GM12878 (cell line): ENCODE measurements at regions not wholly inside any gene's neighbourhood (a gene's known extent, or its start where the extent isn't known, plus 50 kb on each side); places are given as distances from the start of the nearest gene placed in this dataset.

ENCODE experiments used
- ATAC-seq: fragments of 200-7000 bp; cut with Tn5 transposase; 3 replicates; pipeline ENCODE4 v1.9.1; 2020; ENCODE audit warnings: mild to moderate bottlenecking, moderate library complexity
- BruUV-seq: library from RNA; stranded (reverse); fragments of 400-500 nt; replicated peaks from 2 replicates; lab custom pipeline; 2021; lab: Mats Ljungman, UMichigan
- CTCF ChIA-PET: fragments of 300-600 bp; sonication (Branson Sonifier 250); formaldehyde crosslinking; extraction: SDS; loops from one replicate; lab custom pipeline; 2021; ENCODE audit warnings: inconsistent platforms; lab: Yijun Ruan, JAX
- POLR2A ChIA-PET: fragments of 350-600 bp; formaldehyde crosslinking; extraction: SDS; loops from one replicate; lab custom pipeline; 2021; ENCODE audit warnings: inconsistent platforms; lab: Charles Lee
- RAD21 ChIA-PET: fragments of 300-600 bp; sonication (Branson Sonifier 250); formaldehyde crosslinking; loops from one replicate; lab custom pipeline; 2023; ENCODE audit warnings: antibody characterized with exemption; ENCODE audit not compliant: unreplicated experiment; lab: Charles Lee
- SMC1A ChIA-PET: fragments of 300-600 bp; sonication (Branson Sonifier 250); formaldehyde crosslinking; loops from one replicate; lab custom pipeline; 2023; ENCODE audit not compliant: unreplicated experiment, uncharacterized antibody; lab: Charles Lee
- DNase-seq: peaks from one replicate; pipeline ENCODE4 v3.0.0-alpha.2; 2011; ENCODE audit warnings: low read depth, low spot score
- FAIRE-seq: peaks from 3 replicates; lab custom pipeline; 2011; peaks lifted over from hg19 to GRCh38; lab: Jason Lieb, UNC
- H2AFZ ChIP-seq: 2 replicates; pipeline ENCODE4 v1.6.0; 2011; ENCODE audit warnings: low read depth, low read length, control low read depth; ENCODE audit not compliant: control insufficient read depth
- H3K27ac ChIP-seq: 2 replicates; pipeline ENCODE4 v1.5.1; 2011; ENCODE audit warnings: control low read depth; ENCODE audit not compliant: control insufficient read depth, insufficient read depth
- H3K27me3 ChIP-seq, 2 experiments: replicated peaks in 1 of 2; 2 replicates each; pipeline versions ENCODE4 v1.6.0 to v1.6.1; 2011; ENCODE audit warnings: low read length in 1 of 2; ENCODE audit not compliant: control insufficient read depth in 2 of 2, insufficient read depth in 2 of 2
- H3K36me3 ChIP-seq, 2 experiments: 2 replicates each; pipeline ENCODE4 v1.5.1; 2011; ENCODE audit warnings: low read length in 1 of 2; ENCODE audit not compliant: control insufficient read depth in 2 of 2, insufficient read depth in 2 of 2
- H3K4me1 ChIP-seq: 2 replicates; pipeline ENCODE4 v1.6.1; 2011; ENCODE audit warnings: mild to moderate bottlenecking, low read length, moderate library complexity, mixed read lengths; ENCODE audit not compliant: control insufficient read depth, insufficient read depth
- H3K4me2 ChIP-seq: 2 replicates; pipeline ENCODE4 v1.6.0; 2011; ENCODE audit warnings: control low read depth; ENCODE audit not compliant: control insufficient read depth, insufficient read depth
- H3K4me3 ChIP-seq: fragments of 200-600 bp; sonication (generic); 2 replicates; pipeline ENCODE4 v1.5.1; 2016
- H3K79me2 ChIP-seq: 2 replicates; pipeline ENCODE4 v1.6.0; 2011; ENCODE audit warnings: low read length; ENCODE audit not compliant: control insufficient read depth, insufficient read depth
- H3K9ac ChIP-seq: 2 replicates; pipeline ENCODE4 v1.8.0; 2011; ENCODE audit warnings: low read length, control low read depth, mixed read lengths; ENCODE audit not compliant: control insufficient read depth, insufficient read depth
- H3K9me3 ChIP-seq: replicated peaks from 3 replicates; pipeline ENCODE4 v1.5.1; 2011; ENCODE audit warnings: mild to moderate bottlenecking, low read length; ENCODE audit not compliant: control insufficient read depth, insufficient read depth
- H4K20me1 ChIP-seq: 2 replicates; pipeline ENCODE4 v1.6.0; 2011; ENCODE audit not compliant: control insufficient read depth, insufficient read depth
- BCL11A ChIP-seq: IDR thresholded peaks from 2 replicates; pipeline ENCODE4 v1.6.1; 2011; ENCODE audit warnings: low read depth, low read length
- BMI1 ChIP-seq: fragments of 450-650 bp; IDR thresholded peaks from 2 replicates; pipeline ENCODE4 v1.6.1; 2016; ENCODE audit warnings: mild to moderate bottlenecking, moderate library complexity, borderline replicate concordance
- BRCA1 ChIP-seq: IDR thresholded peaks from 2 replicates; pipeline ENCODE4 v1.6.1; 2011; ENCODE audit warnings: low read depth, low read length, improper control_type of control experiment
- CBX3 ChIP-seq: fragments of 200-600 bp; sonication (generic); IDR thresholded peaks from 2 replicates; pipeline ENCODE4 v1.6.1; 2016; ENCODE audit warnings: low read depth, borderline replicate concordance
- IKZF1 ChIP-seq: fragments of 450-650 bp; conservative IDR thresholded peaks from 2 replicates; pipeline ENCODE4 v1.6.1; 2017; ENCODE audit warnings: antibody characterized with exemption, mild to moderate bottlenecking
- KDM1A ChIP-seq: fragments of 200-600 bp; sonication (generic); IDR thresholded peaks from 2 replicates; pipeline ENCODE4 v1.6.1; 2016; ENCODE audit warnings: borderline replicate concordance
- MAX ChIP-seq: IDR thresholded peaks from 2 replicates; pipeline ENCODE4 v1.6.1; 2012; ENCODE audit warnings: low read depth, low read length, improper control_type of control experiment
- NFYA ChIP-seq: IDR thresholded peaks from 2 replicates; pipeline ENCODE4 v1.6.1; 2011; ENCODE audit warnings: low read depth, mild to moderate bottlenecking, low read length, improper control_type of control experiment, borderline replicate concordance
- NR2C1 ChIP-seq: fragments of 450-650 bp; IDR thresholded peaks from 2 replicates; pipeline ENCODE4 v1.6.1; 2017; ENCODE audit warnings: antibody characterized with exemption, mild to moderate bottlenecking, moderate library complexity
- PAX8 ChIP-seq: fragments of 450-650 bp; IDR thresholded peaks from 2 replicates; pipeline ENCODE4 v1.6.1; 2017; ENCODE audit warnings: mild to moderate bottlenecking, moderate library complexity
- POLR2AphosphoS5 ChIP-seq: IDR thresholded peaks from 2 replicates; pipeline ENCODE4 v1.6.1; 2011; ENCODE audit warnings: mild to moderate bottlenecking, low read length, inconsistent platforms
- RAD21 ChIP-seq: IDR thresholded peaks from 2 replicates; pipeline ENCODE4 v1.6.1; 2011; ENCODE audit warnings: mild to moderate bottlenecking, low read depth, low read length, moderate library complexity; ENCODE audit not compliant: insufficient read depth
- RB1 ChIP-seq: fragments of 450-650 bp; formaldehyde crosslinking; IDR thresholded peaks from 2 replicates; pipeline ENCODE4 v1.6.1; 2017; ENCODE audit warnings: mild to moderate bottlenecking, borderline replicate concordance
- RELB ChIP-seq: fragments of 450-650 bp; IDR thresholded peaks from 2 replicates; pipeline ENCODE4 v1.6.1; 2017; ENCODE audit warnings: low read depth, mild to moderate bottlenecking, moderate library complexity
- SREBF2 ChIP-seq: IDR thresholded peaks from 2 replicates; pipeline ENCODE4 v1.6.1; 2012; ENCODE audit warnings: mild to moderate bottlenecking, low read length
- SRF ChIP-seq, 2 experiments: IDR thresholded peaks; 2 replicates each; pipeline ENCODE4 v1.6.1; 2011; ENCODE audit warnings: low read depth in 2 of 2, low read length in 2 of 2, mild to moderate bottlenecking in 1 of 2, moderate library complexity in 1 of 2
- SUPT20H ChIP-seq: IDR thresholded peaks from 2 replicates; pipeline ENCODE4 v1.6.1; 2011; ENCODE audit warnings: low read depth, mild to moderate bottlenecking, low read length, moderate library complexity, borderline replicate concordance; ENCODE audit not compliant: control insufficient read depth
- YBX1 ChIP-seq: fragments of 450-650 bp; IDR thresholded peaks from 2 replicates; pipeline ENCODE4 v1.6.1; 2016; ENCODE audit warnings: antibody characterized with exemption
- ZBTB11 ChIP-seq: fragments of 450-650 bp; formaldehyde crosslinking; IDR thresholded peaks from 2 replicates; pipeline ENCODE4 v1.5.0; 2022; ENCODE audit warnings: mild to moderate bottlenecking, missing genetic modification characterization
- ZNF217 ChIP-seq: fragments of 450-650 bp; IDR thresholded peaks from 2 replicates; pipeline ENCODE4 v1.6.1; 2017; ENCODE audit warnings: antibody characterized with exemption, mild to moderate bottlenecking
- WGBS: methylation state at CpG from one replicate; pipeline ENCODE4 v1.1.6; 2016; ENCODE audit warnings: low lambda C conversion rate; ENCODE audit not compliant: insufficient replicate concordance, insufficient coverage; ENCODE audit errors: missing lambda C conversion rate; 5-methylcytosine and 5-hydroxymethylcytosine counted together
- in situ Hi-C: fragments of 300-500 bp; cut with MboI; formaldehyde crosslinking; loops from 9 replicates; pipeline ENCODE4 v1.14.3; 2018; ENCODE audit warnings: mixed read lengths
- intact Hi-C: fragments of 100-400 bp; cut with micrococcal nuclease; formaldehyde crosslinking; loops from one replicate; pipeline ENCODE4 v1.14.2; 2022; ENCODE audit not compliant: unreplicated experiment

- SMC1A ChIA-PET: no interaction called here
- intact Hi-C loops: loop anchor here (10.0 kb wide), 1 partner anchor 640 kb away; no protein-coding TSS in a partner anchor
- Histone ChIP-seq H3K4me2 (no peak overlapping the region), H4K20me1 (no peaks in the 10 kb centered on the region), H2AFZ (no peak overlapping the region), H3K9ac (no peak overlapping the region), H3K4me1 (no peaks in the 10 kb centered on the region), H3K4me3 (no peak overlapping the region), H3K79me2 (no peaks in the 10 kb centered on the region), H3K9me3 (no peaks in the 10 kb centered on the region), H3K36me3 (no peaks in the 10 kb centered on the region), H3K27ac (no peak overlapping the region), H3K27me3 (no peaks in the 10 kb centered on the region)
- ATAC-seq (no peak), FAIRE-seq (no peak), DNase-seq (no peak)
- POLR2A ChIA-PET: no interaction called here
- WGBS: 59% methylated on average over 6 of the region's 6 CpGs
- no TSS peak for BruUV-seq
- in situ Hi-C loops: no loop called here
- CTCF ChIA-PET: interaction anchor here (1.7 kb wide), 1 partner anchor 9 kb away, joined by 3 read pairs; no protein-coding TSS in a partner anchor
- RAD21 ChIA-PET: no interaction called here
- TF ChIP-seq KDM1A (no peak), RAD21 (no peak), SRF (IDR thresholded peaks at IDR 0.05; ENCODE audit: low read depth in 2 of 2, low read length in 2 of 2) (no peak), PAX8 (no peak), SREBF2 (no peak), POLR2AphosphoS5 (no peak), NR2C1 (no peak), ZNF217 (no peak), RELB (no peak), IKZF1 (no peak), BMI1 (no peak), MAX (no peak), ZBTB11 (no peak), BCL11A (no peak), NFYA (no peak), CBX3 (no peak), RB1 (no peak), BRCA1 (no peak), SUPT20H (no peak), YBX1 (no peak)
Measured at GRCh38 chr3:154684440-154684839, 254.4 kb upstream of the GPR149 start.
